ENCODE measurements at regions not wholly inside any gene's neighbourhood (a gene's known extent, or its start where the extent isn't known, plus 50 kb on each side); places are given as distances from the start of the nearest gene placed in this dataset.

- CTCF ChIA-PET, result no interaction called here
- ATAC-seq (ENCODE audit: poor library complexity) (no peak), DNase-seq (no peak)
- Histone ChIP-seq H3K27ac (ENCODE audit: low read depth in 1 of 2, low read length in 2 of 2) (no peak overlapping the region), H3K36me3 (ENCODE audit: insufficient read depth, low read length) (no peaks in the 10 kb centered on the region), H3K4me1 (ENCODE audit: insufficient read depth, low read length) (no peaks in the 10 kb centered on the region), H3K4me3 (ENCODE audit: low read length) (no peak overlapping the region), H3K9me3 (ENCODE audit: control insufficient read depth in 1 of 2, insufficient read depth in 1 of 2, low read length in 2 of 2) (no peaks in the 10 kb centered on the region), H3K27me3 (ENCODE audit: control insufficient read depth in 1 of 2, insufficient read depth in 2 of 2, low read length in 2 of 2) (no peaks in the 10 kb centered on the region)
- POLR2A ChIA-PET, result no interaction called here
- Mint-ChIP-seq H3K4me1 (ENCODE audit: low read depth) (no peaks in the 10 kb centered on the region), H3K9me3 (peaks cover 2% of the 10 kb centered on the region), H3K36me3 (ENCODE audit: low read depth) (no peaks in the 10 kb centered on the region), H3K27me3 (no peaks in the 10 kb centered on the region), H3K4me3 (no peak overlapping the region), H3K27ac (no peak overlapping the region)
- intact Hi-C loops (cut with DNase I, micrococcal nuclease), result no loop called here
- TF ChIP-seq CTCF (IDR thresholded peaks at IDR 0.05), result no peak
These were observed 520.0 kb upstream of the CLINT1 start for GRCh38 chr5:158378931-158379330.

- no peak overlapping the region for H3K4me3 Mint-ChIP-seq
- no peaks in the 10 kb centered on the region for H3K36me3 Mint-ChIP-seq (ENCODE audit: low read depth)
- H3K4me1 ChIP-seq (ENCODE audit: insufficient read depth, low read length), result no peaks in the 10 kb centered on the region
- POLR2A ChIA-PET, result no interaction called here
- H3K36me3 ChIP-seq (ENCODE audit: insufficient read depth, low read length), result no peaks in the 10 kb centered on the region
- no peak overlapping the region for H3K27ac Mint-ChIP-seq
- no peaks in the 10 kb centered on the region for H3K4me1 Mint-ChIP-seq (ENCODE audit: low read depth)
- H3K27me3 ChIP-seq (ENCODE audit: control insufficient read depth in 1 of 2, insufficient read depth in 2 of 2, low read length in 2 of 2), result no peaks in the 10 kb centered on the region
- intact Hi-C loops (cut with DNase I, micrococcal nuclease), result no loop called here
- no peak for TF ChIP-seq CTCF (IDR thresholded peaks at IDR 0.05)
- no peak overlapping the region for H3K27ac ChIP-seq (ENCODE audit: low read depth in 1 of 2, low read length in 2 of 2)
- H3K9me3 ChIP-seq (ENCODE audit: control insufficient read depth in 1 of 2, insufficient read depth in 1 of 2, low read length in 2 of 2), result no peaks in the 10 kb centered on the region
- peaks cover 2% of the 10 kb centered on the region for H3K9me3 Mint-ChIP-seq
- ATAC-seq (ENCODE audit: poor library complexity), result no peak
- H3K27me3 Mint-ChIP-seq, result no peaks in the 10 kb centered on the region
- no peak for DNase-seq
- H3K4me3 ChIP-seq (ENCODE audit: low read length), result no peak overlapping the region
- CTCF ChIA-PET, result no interaction called here
These were observed 517.7 kb upstream of the CLINT1 start for GRCh38 chr5:158376679-158377078.

GRCh38 chr5:158375531-158375930 lies 516.6 kb upstream of the CLINT1 start:
- intact Hi-C loops (cut with DNase I, micrococcal nuclease), result no loop called here
- POLR2A ChIA-PET, result no interaction called here

More at GRCh38 chr5:158375531-158375930, 516.6 kb upstream of the CLINT1 start:
- Mint-ChIP-seq H3K9me3 (peaks cover 2% of the 10 kb centered on the region), H3K36me3 (ENCODE audit: low read depth) (no peaks in the 10 kb centered on the region), H3K4me3 (no peak overlapping the region), H3K27me3 (no peaks in the 10 kb centered on the region), H3K4me1 (ENCODE audit: low read depth) (no peaks in the 10 kb centered on the region), H3K27ac (no peak overlapping the region)
- H3K9me3 ChIP-seq (ENCODE audit: control insufficient read depth in 1 of 2, insufficient read depth in 1 of 2, low read length in 2 of 2), result no peaks in the 10 kb centered on the region
- H3K27ac ChIP-seq (ENCODE audit: low read depth in 1 of 2, low read length in 2 of 2), result no peak overlapping the region
- ATAC-seq (ENCODE audit: poor library complexity), result no peak
- no peak overlapping the region for H3K4me3 ChIP-seq (ENCODE audit: low read length)
- no peaks in the 10 kb centered on the region for H3K36me3 ChIP-seq (ENCODE audit: insufficient read depth, low read length)
- CTCF ChIA-PET, result interaction anchor here (0.8 kb wide), 1 partner anchor 22 kb away, joined by 3 read pairs; no protein-coding TSS in a partner anchor
- no peaks in the 10 kb centered on the region for H3K4me1 ChIP-seq (ENCODE audit: insufficient read depth, low read length)
- H3K27me3 ChIP-seq (ENCODE audit: control insufficient read depth in 1 of 2, insufficient read depth in 2 of 2, low read length in 2 of 2), result no peaks in the 10 kb centered on the region
- DNase-seq, result no peak
- TF ChIP-seq CTCF (IDR thresholded peaks at IDR 0.05), result no peak

All from CD4-positive, alpha-beta T cell (primary cell).